GM21447 (cell line): ENCODE measurements at regions not wholly inside any gene's neighbourhood (a gene's known extent, or its start where the extent isn't known, plus 50 kb on each side); places are given as distances from the start of the nearest gene placed in this dataset.
"Not testable (repeated sequence)": the region's sequence is repeated elsewhere in the genome, so short reads cannot be mapped to it uniquely, and the experiment has no call there.

Experiments used
- ATAC-seq: cut with Tn5 transposase; IDR thresholded peaks from one replicate; pipeline ENCODE4 v1.9.1; 2021; ENCODE audit not compliant: unreplicated experiment

DNA sequence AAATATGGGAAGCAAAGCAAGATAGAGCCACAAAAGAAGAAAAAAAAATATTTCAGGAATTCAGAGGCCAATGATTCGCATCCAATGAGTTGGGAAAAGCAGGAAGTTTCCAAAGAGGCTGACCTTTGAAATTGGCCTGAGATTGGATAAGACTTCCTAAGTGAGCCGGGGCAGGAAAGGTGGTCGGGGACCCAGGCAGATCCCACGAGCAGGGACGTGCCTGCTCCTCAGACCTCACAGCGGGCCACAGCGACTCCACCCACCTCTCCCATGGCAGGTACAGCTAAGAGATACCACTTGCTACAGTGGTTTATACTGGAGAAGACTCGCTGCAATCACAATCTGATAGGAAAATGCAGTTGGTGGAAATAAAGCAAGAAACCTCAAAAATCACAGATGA lies 102.8 kb upstream of the SALL3 start:
- no peak for ATAC-seq

DNA sequence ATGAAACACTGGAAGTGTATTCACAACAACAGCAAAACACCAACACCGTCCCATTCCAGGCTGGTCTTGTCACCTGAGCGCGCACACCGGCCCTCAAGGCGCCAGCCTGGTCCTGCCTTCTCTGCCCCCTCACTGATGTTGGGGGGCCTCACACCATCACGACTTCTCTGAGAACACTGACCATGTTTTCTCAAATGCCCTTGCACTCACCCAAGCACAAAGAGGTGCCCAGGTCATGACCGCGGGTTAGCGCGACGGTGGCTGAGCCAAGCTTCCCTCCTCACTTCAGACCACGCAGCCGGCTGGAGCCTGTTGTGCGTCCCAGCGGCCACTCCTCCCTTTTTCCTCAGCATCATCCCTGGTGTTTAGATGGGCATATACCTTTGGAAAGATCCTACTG lies 101.3 kb upstream of the SALL3 start:
- no peak for ATAC-seq

DNA sequence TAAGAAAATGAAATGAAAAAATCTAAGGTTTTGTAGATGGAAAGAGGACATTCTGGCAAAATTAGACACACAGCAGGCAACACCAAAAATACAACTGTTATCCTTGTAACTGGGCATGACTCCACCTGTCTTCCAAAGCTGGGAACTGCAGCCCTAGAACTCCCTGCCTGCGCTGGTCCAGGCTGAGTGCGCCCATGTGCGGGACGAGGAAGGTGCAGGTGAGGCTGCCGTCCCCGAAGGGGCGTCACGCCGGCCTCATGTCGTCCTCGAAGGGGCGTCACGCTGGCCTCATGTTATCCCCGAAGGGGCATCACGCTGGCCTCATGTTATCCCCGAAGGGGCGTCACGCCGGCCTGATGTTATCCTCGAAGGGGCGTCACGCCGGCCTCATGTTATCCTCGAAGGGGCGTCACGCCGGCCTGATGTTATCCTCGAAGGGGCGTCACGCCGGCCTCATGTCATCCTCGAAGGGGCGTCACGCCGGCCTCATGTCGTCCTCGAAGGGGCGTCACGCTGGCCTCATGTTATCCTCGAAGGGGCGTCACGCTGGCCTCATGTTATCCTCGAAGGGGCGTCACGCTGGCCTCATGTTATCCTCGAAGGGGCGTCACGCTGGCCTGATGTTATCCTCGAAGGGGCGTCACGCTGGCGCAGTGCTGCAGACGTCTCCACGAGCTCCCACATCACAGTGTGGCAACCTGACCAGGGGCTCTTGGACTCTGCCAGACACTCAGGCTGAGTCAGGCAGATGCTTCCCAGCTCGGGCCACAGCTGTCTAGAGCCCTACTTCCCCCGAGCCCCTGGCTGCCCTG lies 100.3 kb upstream of the SALL3 start:
- ATAC-seq: not testable (repeated sequence)

DNA sequence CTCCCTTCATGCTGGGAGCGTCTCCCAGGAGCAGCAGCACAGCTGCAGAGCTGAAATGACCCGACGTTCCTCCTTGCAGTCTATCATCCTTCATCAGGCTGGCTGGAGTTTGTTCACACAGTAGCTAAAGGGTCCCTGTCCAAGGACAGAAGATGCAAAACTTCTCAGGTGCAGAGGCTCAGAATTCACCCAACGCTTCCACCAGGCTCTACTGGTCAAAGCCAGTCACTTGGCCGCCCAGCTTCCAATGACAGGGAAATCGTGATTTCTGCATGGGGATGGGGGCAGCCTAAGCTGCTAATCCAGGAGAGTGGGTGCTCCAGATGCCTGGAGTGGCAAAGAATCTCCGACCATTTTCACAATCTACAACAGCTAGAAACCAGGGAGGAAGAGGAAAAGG lies 97.0 kb upstream of the SALL3 start:
- ATAC-seq: no peak

DNA sequence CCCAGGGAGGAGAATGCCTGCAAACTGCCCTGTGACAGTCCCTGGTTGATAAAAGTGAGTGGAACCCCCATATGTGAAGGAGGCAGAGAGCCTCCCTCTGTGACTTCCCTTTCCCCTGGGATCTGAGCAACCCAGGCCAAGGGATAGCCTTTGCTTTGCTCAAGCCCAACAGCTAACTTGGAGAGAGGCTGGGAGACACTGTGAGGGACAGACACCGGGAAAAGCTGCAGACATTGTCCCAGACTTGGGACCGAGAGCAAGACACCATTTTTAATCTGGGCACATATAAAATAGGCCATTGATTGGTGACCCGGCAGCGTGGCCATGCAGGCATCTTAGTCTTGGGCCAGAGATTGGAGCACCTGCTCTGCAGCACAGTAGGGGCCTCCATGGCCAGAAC lies 96.1 kb upstream of the SALL3 start:
- ATAC-seq: no peak

DNA sequence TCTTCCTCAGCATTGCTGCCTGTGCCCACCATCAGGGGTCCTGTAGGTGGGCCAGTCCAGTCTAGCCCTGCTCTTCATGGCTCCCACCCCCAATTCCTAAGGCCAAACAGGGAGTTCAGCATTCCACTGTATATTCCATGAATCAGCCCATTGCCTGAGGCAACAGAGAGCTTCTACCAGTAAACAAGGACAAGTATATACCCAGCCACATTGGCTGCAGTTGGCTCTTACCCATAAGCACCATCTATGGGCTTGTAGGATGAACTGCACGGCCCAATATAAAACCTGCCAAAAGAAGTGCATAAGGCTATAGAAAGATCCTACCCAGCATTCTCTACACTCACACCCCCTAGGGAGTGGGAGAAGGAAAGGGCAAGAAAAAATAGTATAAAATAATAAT lies 95.1 kb upstream of the SALL3 start:
- ATAC-seq: no peak

DNA sequence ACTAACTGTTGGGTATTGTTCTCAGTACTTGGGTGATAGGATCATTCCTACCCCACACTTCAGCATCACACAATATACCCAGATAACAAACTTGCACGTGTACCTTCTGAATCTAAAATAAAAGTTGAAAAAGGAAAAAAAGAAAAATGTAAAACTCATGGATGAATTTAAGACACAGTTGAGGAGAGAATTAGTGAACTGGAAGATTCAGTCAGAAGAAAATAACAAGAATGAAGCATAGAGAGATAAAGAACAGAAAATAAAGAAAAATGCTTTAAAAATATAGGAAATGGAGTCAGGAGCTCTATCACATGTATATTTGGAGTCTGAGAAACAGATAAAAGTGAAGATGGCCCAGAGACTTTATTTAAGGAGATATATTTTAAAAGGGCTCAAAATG lies 90.4 kb upstream of the SALL3 start:
- ATAC-seq: no peak

DNA sequence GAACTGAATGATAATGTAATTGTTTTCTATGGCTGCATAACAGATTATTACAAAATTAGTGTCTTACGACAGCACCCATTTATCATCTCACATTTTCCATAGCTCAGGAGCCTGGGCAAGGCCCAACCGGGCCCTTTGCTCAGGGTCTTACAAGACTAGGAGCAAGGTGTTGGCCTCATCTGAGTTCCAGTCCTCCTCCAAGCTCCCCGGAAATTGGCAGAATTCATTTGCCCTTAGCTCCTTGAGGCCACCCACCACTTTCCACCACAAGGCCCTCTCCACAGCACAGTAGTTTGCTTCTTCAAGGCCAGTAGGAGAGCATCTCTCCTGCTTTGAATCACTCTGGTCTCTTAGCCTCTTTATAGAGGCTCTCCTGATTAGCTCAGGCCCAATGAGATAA lies 89.2 kb upstream of the SALL3 start:
- no peak for ATAC-seq

DNA sequence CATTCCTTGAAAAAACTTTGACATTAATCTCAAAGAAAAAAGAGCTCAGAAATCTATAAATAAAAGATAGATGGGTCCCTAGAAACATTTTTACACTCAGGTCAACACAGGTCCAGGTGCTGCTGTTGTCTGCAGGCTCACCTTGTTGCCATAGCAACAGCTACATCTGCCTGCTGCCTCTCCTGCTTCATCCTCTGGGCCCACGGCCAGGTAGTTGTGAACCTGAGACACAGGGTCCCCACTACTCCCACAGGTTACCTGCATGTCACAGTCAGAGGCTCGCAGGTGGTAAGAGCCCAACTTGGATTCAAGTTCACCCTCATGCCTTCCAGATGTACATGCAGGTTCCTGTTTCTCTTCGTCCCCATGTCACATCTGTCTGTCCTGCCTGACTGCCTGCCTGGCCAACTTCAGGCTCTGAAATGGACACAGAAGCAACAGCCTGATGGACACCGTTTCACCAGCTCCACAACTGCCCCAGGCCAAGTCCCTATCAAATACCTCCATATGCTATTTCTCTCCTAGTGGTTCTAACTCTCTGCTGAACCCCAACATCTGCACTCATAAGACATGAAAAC lies 88.3 kb upstream of the SALL3 start:
- ATAC-seq: no peak

DNA sequence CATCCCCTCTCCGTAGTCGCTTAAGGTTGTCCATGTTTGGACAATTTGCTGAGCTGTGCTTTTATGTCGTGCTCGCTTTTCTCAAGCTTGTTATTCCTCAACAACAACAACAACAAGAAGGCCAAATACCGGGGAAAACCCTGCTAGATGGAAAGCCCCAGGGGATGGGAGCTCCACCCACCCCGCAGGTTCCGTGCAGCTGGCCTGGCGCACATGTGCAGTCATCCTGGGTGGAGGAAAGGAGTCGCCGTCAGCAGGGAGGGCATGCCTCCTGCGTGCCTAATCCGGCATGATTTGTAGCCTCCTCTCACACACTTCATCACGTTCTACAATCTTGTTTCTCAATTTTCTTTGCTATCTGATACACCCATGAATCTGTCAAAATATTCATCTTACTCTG lies 87.4 kb upstream of the SALL3 start:
- no peak for ATAC-seq

DNA sequence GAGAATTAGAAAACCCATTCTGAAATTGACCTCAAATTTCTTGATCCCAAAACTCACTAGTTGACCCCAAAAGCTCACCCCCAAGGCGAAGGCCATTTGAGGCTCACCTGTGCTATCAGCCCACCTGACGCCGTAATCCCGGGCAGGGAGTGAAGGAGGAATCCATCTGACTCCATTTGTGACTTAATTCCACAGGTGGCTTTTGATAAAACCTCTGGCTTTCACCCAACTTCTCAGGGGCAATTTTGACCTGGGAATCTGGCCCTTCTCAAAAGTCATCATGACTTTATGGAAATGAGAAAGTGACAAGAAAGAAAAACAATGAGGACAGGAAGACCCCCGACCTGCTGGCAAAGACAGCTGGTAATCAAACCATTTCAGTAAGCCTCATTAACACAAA lies 86.9 kb upstream of the SALL3 start:
- ATAC-seq: no peak

DNA sequence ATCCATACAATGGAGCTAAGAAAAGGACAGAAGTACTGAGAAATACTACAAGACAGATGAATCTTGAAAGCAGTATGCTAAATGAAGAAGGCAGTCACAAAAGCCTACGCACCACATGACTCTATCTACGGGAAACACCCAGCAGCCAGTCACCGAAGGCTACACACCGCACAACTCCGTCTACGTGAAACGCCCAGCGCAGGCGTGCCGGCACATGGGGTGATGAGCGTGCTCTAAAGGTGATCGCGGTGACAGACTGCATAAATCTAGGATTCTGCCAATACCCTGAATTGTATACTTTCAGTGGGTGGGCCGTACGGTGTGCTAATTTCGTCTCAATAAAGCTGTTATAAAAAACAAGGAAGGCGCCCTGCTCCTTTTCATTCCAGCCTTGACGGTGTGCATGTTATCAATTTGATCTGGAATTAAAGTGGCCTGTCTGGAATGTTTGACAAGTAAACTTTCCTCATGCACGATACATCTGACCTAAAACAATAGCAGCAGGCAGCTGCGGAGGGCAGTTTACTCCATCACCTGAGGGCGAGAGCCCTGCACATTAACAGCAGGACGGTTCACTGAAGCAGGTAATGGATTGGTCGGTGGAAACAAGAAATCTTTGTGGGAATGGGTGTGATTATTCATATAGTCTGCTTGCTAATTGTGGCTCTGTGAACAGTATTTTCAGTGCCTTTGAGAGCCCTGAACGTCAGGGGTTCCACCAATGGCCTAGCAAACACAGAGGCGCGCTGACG lies 86.2 kb upstream of the SALL3 start:
- ATAC-seq: no peak

DNA sequence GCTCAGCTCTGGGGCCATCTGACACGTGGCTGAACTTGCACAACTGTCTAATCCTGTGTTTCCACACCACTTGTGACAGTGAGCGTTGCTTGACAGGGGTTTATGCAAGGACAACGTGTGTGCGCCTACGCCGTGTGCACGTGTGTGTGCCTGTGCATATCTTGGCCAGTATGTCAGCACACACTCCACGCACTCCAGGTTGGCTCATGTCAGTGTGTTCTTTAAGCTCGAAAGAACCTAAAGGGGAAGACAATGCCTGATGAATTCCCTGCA lies 85.6 kb upstream of the SALL3 start:
- no peak for ATAC-seq

DNA sequence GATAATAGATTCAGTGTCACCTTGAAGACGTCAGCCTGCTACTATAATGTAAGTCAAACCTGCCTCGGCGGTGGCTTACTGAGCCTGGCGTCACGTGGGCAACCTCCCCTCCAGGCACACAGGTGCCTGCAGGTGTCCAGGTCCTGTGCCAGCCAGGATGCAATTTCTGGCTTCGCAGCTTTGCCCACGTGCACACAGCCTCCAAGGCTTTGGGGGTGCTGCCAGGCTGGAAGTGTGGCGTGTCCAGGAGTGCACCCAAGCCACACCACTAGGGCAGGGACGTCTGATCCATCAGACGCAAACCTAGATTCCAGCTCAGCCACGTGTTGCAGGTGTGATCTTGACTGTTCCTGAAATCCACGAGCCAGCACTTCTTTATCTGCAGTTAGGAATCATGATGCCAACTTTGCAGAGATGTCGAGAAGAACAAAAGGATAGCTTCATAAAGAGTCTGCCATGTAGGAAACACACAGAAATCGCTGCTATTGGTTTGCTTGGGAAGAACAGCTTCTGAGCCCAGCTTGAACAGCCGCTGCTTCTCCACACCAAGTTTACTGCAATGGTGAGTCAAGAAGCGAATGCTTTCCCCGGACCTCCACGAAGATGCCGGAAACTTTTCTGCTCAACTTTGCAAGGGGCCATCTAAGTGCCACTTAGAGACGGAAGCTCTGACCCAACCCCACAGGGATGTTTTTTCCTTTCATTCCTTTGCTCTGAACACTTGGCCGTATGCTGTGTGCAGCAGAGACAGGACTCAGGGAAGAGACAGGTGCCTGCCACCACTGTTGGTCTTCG lies 84.2 kb upstream of the SALL3 start:
- ATAC-seq: no peak

DNA sequence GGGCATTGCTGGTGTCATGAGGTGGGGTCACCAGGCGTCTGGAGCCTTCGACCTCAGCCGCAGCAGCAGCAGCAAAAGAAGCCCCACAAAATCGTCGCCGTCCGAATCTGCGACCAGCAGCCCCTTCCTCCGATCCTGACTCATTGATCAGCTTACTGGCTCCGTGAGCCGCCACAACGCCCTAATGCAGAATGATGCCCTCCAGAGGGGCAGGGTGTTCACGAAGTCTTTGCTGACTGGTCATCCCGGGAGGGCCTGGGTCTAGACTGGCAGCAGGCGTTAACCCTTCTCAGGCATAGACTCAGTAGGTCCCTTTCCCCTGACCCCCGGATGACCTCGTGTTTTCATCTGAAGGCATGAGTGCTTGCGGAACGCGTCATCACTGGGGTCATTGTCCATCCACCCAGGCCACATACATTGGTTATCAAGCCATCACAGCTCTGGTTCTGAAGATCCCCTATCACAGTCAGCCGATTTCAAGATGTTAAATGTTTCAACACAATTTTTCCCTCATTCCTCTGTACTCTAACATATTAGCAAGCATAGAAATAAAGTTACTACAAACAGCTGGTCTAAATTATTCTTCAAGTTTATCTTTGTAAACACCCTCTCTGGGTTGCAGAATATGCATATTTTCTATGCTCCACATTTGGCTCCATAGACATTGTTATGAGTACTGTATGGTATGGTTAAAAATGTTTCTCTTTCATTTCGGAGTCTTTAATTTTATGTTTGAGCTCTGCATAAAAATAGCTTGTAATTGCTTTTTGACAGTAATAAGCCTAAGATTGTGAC lies 83.3 kb upstream of the SALL3 start:
- no peak for ATAC-seq

DNA sequence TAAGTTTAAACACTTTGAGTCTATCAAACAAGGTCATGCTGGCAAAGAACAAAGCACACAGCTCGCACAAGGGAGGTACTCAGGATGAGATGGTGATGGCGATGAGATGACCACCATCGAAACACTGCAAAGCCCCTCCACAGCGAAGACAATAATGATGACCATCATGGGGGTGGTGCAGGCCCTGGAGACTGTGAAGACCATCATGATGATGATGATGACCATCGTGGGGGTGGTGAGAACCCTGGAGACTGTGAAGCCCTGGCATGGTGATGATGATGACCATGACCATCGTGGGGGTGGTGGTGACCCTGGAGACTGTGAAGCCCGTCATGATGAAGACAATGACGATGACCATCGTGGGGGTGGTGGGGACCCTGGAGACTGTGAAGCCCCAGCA lies 81.6 kb upstream of the SALL3 start:
- ATAC-seq: no peak

DNA sequence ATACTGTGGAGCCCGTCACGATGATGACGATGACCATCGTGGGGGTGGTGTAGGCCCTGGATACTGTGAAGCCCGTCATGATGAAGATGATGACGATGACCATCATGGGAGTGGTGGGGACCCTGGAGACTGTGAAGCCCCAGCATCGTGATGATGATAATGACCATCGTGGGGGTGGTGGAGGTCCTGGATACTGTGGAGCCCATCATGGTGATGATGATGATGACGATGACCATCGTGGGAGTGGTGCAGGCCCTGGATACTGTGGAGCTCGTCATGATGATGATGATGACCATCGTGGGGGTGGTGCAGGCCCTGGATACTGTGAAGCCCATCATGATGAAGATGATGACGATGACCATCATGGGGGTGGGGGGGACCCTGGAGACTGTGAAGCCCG lies 81.0 kb upstream of the SALL3 start:
- no peak for ATAC-seq

DNA sequence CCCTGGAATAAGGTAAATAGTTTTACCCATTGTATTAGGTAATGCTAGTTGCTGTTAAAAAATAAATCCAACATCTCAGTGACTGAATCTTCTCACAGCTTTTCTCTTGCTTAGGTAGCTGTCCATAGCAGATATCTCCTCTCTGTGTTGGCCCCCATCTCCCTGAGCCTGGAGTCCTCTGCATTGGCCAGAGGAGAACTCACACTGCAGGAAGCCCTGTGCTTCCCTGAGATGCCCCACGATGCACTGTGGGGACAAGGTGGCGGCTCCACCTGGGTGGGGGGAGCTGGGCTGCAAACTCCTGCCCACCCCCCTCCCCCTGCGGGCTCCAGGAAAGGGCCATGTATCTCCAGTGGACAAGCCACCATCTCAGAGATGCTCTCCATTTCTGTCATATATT lies 80.4 kb upstream of the SALL3 start:
- no peak for ATAC-seq

DNA sequence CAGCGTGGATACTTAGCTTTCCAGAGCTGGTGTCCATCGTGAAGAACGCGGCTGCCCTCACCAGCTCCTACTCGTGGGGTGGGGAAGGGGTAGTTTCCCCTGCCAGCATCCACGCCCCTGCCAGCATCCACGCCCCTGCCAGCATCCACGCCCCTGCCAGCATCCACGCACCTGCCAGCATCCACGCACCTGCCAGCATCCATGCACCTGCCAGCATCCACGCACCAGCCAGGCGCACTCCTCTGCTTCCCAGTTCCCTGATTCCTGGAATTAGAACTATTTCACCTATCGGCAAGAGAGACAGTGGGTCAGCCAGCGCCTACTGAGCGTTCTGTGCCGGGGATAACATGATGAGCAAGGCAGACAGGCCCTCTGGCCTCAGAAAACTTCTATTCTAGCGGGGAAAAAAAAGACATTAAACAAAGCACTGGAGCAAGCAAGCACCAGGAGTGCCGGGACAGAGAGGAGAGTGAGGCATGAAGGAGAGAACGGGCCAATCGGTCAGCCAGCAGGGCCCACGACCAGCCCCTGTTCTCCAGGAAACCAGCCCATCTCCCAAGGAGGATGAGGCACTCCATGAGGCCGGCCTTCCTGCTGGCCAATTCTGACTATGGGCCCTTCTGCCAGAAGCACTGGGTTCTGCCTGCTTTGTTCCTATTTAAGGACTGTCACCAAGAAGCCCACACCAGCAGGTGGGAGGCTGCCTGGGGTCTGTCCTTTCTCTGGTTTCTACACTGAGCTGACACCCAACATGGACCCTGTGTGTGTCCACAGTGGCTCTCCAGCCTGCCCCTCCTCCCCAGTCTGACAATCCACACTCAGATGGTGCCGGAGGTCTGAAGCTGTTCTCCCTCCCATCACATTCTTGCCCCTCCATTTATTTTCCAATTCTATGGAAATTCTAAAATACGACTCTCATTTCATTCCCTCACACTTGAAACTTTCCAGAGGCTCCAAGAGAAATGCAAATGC lies 78.4 kb upstream of the SALL3 start:
- no peak for ATAC-seq
